ENCODE measurements at regions not wholly inside any gene's neighbourhood (a gene's known extent, or its start where the extent isn't known, plus 50 kb on each side); places are given as distances from the start of the nearest gene placed in this dataset.

- 0 out of 2 replicates have a peak, but pooled peaks have one; percentile 11 for TF ChIP-seq MAFK (IDR thresholded peaks at IDR 0.05; ENCODE audit: low read depth, low read length)
- no peak for TF ChIP-seq TBP (IDR thresholded peaks at IDR 0.05; ENCODE audit: low read depth, low read length)
- no peaks in the 10 kb centered on the region for H3K36me3 ChIP-seq (ENCODE audit: control insufficient read depth in 2 of 4, insufficient read depth in 4 of 4, low read length in 3 of 4)
- CTCF ChIA-PET (ENCODE audit: partially characterized antibody): no interaction called here
- H3K9ac ChIP-seq (replicated peaks in 1 of 4; ENCODE audit: extremely low read depth in 1 of 4, low read depth in 3 of 4, low read length in 3 of 4): no peak overlapping the region
- H3K79me2 ChIP-seq (ENCODE audit: control insufficient read depth in 1 of 2, insufficient read depth in 2 of 2, low read length in 2 of 2): no peaks in the 10 kb centered on the region
- no peak overlapping the region for H2BK20ac ChIP-seq (ENCODE audit: low read length)
- peaks cover 0 to 1% (median 0%) of the 10 kb centered on the region in 4 experiments; a peak in 1 of 7 replicates for H3K27me3 ChIP-seq (replicated peaks in 1 of 4; ENCODE audit: control insufficient read depth in 3 of 4, extremely low read depth in 1 of 4, insufficient read depth in 3 of 4, low read length in 3 of 4)
- no peak overlapping the region for H3K14ac ChIP-seq (ENCODE audit: insufficient read length)
- no peak overlapping the region for H3K27ac ChIP-seq (ENCODE audit: low read depth, low read length)
- H4K20me1 ChIP-seq (replicated peaks in 1 of 2; ENCODE audit: control insufficient read depth in 1 of 2, insufficient read depth in 2 of 2, low read length in 2 of 2): no peaks in the 10 kb centered on the region
- H3K79me1 ChIP-seq (ENCODE audit: low read depth, low read length): no peaks in the 10 kb centered on the region
- H3K4me2 ChIP-seq (ENCODE audit: insufficient read depth in 1 of 2, low read depth in 2 of 2, low read length in 2 of 2): no peak overlapping the region
- FAIRE-seq: no peak
- no peaks in the 10 kb centered on the region for H3K23me2 ChIP-seq (ENCODE audit: low read depth, low read length)
- no peak overlapping the region for H2BK5ac ChIP-seq (ENCODE audit: low read depth, low read length)
- DNase-seq (ENCODE audit: low read depth in 1 of 2, low spot score in 2 of 2): no peak
- no peaks in the 10 kb centered on the region for H3K4me1 ChIP-seq (replicated peaks in 1 of 4; ENCODE audit: control insufficient read depth in 3 of 4, insufficient read depth in 4 of 4, low read length in 3 of 4)
- 89% methylated on average over 5 of the region's 5 CpGs; no CpG with 5 or more reads in 1 of the 2 experiments for whole genome bisulfite sequencing, 2 experiments (ENCODE audit: extremely low coverage in 1 of 2, insufficient coverage in 1 of 2, insufficient read length in 1 of 2, insufficient replicate concordance in 2 of 2, low coverage in 1 of 2, low lambda C conversion rate in 2 of 2, missing lambda C conversion rate in 1 of 2)
- H4K5ac ChIP-seq (ENCODE audit: insufficient read length, low read depth, low read length): no peak overlapping the region
- no peak overlapping the region for H2AK5ac ChIP-seq (ENCODE audit: low read depth, low read length)
- H2BK12ac ChIP-seq (ENCODE audit: low read depth, low read length): no peak overlapping the region
- H2AFZ ChIP-seq (ENCODE audit: low read length): no peak overlapping the region
- POLR2A ChIA-PET (ENCODE audit: partially characterized antibody): no interaction called here
- H4K8ac ChIP-seq (ENCODE audit: extremely low read depth, insufficient read depth, low read length): no peak overlapping the region
- H3K56ac ChIP-seq (replicated peaks; ENCODE audit: insufficient read length, low read depth, low read length): no peak overlapping the region
- no peak overlapping the region for H3K23ac ChIP-seq (ENCODE audit: insufficient read length)
- H3K4me3 ChIP-seq (ENCODE audit: extremely low read depth in 1 of 4, insufficient read depth in 2 of 4, low read depth in 3 of 4, low read length in 4 of 4): no peak overlapping the region
- H3K4ac ChIP-seq (replicated peaks; ENCODE audit: insufficient read length, low read depth, low read length): no peak overlapping the region
- H4K91ac ChIP-seq (replicated peaks; ENCODE audit: insufficient read length, low read length): no peak overlapping the region
- H3K9me3 ChIP-seq (ENCODE audit: insufficient read depth in 2 of 2, low read depth in 1 of 2, low read length in 1 of 2): peaks cover 4 to 12% of the 10 kb centered on the region in 2 experiments; a peak in 1 of 4 replicates
- H2BK15ac ChIP-seq (ENCODE audit: low read length): no peak overlapping the region
- no peak overlapping the region for H2BK120ac ChIP-seq (replicated peaks; ENCODE audit: low read depth, low read length)
- no peak overlapping the region for H3K18ac ChIP-seq (ENCODE audit: extremely low read depth, low read length)
Measured at GRCh38 chr2:116440104-116440653, 1374.3 kb upstream of the DDX18 start.

All from H1 (cell line).